BE2C (cell line): ENCODE measurements at regions not wholly inside any gene's neighbourhood (a gene's known extent, or its start where the extent isn't known, plus 50 kb on each side); places are given as distances from the start of the nearest gene placed in this dataset.

ENCODE experiments used
- DNase-seq: peaks from one replicate; pipeline ENCODE4 v3.0.0-alpha.2; 2020
- H3K27me3 ChIP-seq: fragments of 250-450 bp; sonication (Bioruptor Pico); 2 replicates; pipeline ENCODE4 v1.5.1; 2020; ENCODE audit warnings: mild to moderate bottlenecking
- H3K36me3 ChIP-seq: fragments of 250-450 bp; sonication (Bioruptor Pico); 2 replicates; pipeline ENCODE4 v1.5.1; 2020; ENCODE audit warnings: mild to moderate bottlenecking
- H3K4me1 ChIP-seq: fragments of 250-450 bp; sonication (Bioruptor Pico); 2 replicates; pipeline ENCODE4 v1.5.1; 2020
- H3K4me3 ChIP-seq: 2 replicates; pipeline ENCODE4 v1.5.1; 2011; ENCODE audit warnings: low read depth, low read length
- H3K9me3 ChIP-seq: fragments of 250-450 bp; sonication (Bioruptor Pico); 2 replicates; pipeline ENCODE4 v1.5.1; 2020
- TF ChIP-seq, protein P1 (sequence below): IDR thresholded peaks from 2 replicates; pipeline ENCODE4 v1.5.1; 2012; ENCODE audit warnings: mild to moderate bottlenecking, low read depth, low read length

DNA sequence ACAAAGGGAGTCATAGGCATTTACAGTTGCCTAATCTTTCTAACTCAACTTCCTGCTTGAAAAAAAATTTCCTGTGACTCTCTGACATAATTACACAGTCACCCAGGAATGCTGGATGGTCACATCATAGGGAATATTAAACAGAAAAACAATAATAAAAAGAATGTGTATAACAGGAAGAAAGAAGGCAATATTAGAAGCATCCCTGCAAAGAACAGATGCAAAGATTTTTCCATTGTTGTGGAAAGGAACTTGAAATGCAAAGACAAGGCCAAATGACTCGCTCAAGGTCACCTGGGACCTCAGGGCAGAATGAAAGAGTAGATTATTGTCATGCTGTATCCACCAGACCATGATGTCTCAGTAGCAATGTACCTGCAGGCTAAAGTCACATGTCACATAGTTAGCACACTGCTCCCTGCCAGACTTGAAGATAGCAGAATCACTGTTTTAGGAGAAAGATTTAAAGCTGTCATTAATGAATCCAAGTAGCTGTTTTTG, 184.3 kb downstream of the CYYR1 start:
- Histone ChIP-seq H3K4me1 (peaks cover 18% of the 10 kb centered on the region), H3K27me3 (no peaks in the 10 kb centered on the region), H3K36me3 (no peaks in the 10 kb centered on the region), H3K4me3 (no peak overlapping the region), H3K9me3 (no peaks in the 10 kb centered on the region)
- DNase-seq, result peak; percentile 44
- TF ChIP-seq, protein P1, sequence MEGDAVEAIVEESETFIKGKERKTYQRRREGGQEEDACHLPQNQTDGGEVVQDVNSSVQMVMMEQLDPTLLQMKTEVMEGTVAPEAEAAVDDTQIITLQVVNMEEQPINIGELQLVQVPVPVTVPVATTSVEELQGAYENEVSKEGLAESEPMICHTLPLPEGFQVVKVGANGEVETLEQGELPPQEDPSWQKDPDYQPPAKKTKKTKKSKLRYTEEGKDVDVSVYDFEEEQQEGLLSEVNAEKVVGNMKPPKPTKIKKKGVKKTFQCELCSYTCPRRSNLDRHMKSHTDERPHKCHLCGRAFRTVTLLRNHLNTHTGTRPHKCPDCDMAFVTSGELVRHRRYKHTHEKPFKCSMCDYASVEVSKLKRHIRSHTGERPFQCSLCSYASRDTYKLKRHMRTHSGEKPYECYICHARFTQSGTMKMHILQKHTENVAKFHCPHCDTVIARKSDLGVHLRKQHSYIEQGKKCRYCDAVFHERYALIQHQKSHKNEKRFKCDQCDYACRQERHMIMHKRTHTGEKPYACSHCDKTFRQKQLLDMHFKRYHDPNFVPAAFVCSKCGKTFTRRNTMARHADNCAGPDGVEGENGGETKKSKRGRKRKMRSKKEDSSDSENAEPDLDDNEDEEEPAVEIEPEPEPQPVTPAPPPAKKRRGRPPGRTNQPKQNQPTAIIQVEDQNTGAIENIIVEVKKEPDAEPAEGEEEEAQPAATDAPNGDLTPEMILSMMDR, result no peak

- no peaks in the 10 kb centered on the region for H3K36me3 ChIP-seq
- peaks cover 16% of the 10 kb centered on the region for H3K4me1 ChIP-seq
- no peaks in the 10 kb centered on the region for H3K9me3 ChIP-seq
- DNase-seq, result no peak
- no peak overlapping the region for H3K4me3 ChIP-seq
- no peaks in the 10 kb centered on the region for H3K27me3 ChIP-seq
- TF ChIP-seq, protein P1, result no peak
Measured at GRCh38 chr21:26385721-26386120, 187.4 kb downstream of the CYYR1 start.

DNA sequence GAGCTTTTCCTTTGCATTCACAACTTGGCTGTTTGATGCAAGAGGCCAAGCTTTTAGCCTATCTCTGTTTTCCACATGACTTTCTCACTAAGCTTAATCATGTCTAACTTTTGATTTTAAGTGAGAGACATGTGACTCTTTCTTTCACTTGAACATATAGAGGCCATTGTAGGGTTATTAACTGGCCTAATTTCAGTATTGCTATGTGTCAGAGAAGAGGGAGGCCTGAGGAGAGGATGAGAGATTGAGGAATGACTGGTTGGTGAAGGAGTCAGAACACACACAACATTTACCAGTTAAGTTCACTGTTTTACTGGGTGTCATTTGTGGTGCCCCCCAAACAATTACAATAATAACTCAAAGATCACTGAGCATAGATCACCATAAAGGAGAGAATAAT, 193.5 kb downstream of the CYYR1 start:
- no peaks in the 10 kb centered on the region for H3K27me3 ChIP-seq
- no peaks in the 10 kb centered on the region for H3K9me3 ChIP-seq
- no peak overlapping the region for H3K4me3 ChIP-seq
- no peaks in the 10 kb centered on the region for H3K36me3 ChIP-seq
- no peak for DNase-seq
- peaks cover 23% of the 10 kb centered on the region for H3K4me1 ChIP-seq
- TF ChIP-seq, protein P1, result no peak

DNA sequence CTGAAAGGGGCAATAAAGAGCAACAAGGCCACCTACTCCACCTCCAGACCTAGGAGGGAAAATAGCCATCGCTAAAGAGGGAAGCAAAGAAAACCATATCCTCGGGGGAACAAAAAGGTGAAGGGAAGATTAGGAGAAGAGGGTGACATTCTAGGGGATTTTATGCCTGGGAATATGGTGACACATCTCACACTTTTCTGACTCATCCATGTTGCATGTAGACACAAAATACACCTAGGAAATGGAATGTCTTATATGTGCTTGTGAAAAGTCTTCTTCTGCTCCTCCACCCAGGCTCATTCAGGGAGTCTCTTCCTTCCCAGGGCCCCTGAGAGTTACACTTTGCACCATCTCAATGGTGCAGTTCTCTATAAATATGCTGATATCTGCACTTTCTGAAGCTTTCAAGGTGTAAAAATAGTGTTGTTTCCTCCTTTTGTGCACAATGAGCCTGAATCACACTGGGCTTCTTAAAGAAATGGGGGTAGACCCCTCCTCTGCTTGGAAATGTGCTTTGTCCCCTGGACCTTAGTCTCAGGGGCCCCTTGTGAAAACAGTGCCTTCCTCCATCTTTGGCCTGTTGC, 195.9 kb downstream of the CYYR1 start:
- TF ChIP-seq, protein P1, result no peak
- Histone ChIP-seq H3K4me1 (peaks cover 23% of the 10 kb centered on the region), H3K36me3 (no peaks in the 10 kb centered on the region), H3K27me3 (no peaks in the 10 kb centered on the region), H3K9me3 (no peaks in the 10 kb centered on the region), H3K4me3 (no peak overlapping the region)
- no peak for DNase-seq

GRCh38 chr21:26374817-26375216, 198.3 kb downstream of the CYYR1 start:
- TF ChIP-seq, protein P1, result no peak
- no peak overlapping the region for H3K4me3 ChIP-seq
- DNase-seq, result no peak
- no peaks in the 10 kb centered on the region for H3K9me3 ChIP-seq
- H3K4me1 ChIP-seq, result peaks cover 12% of the 10 kb centered on the region
- no peaks in the 10 kb centered on the region for H3K36me3 ChIP-seq
- no peaks in the 10 kb centered on the region for H3K27me3 ChIP-seq

DNA sequence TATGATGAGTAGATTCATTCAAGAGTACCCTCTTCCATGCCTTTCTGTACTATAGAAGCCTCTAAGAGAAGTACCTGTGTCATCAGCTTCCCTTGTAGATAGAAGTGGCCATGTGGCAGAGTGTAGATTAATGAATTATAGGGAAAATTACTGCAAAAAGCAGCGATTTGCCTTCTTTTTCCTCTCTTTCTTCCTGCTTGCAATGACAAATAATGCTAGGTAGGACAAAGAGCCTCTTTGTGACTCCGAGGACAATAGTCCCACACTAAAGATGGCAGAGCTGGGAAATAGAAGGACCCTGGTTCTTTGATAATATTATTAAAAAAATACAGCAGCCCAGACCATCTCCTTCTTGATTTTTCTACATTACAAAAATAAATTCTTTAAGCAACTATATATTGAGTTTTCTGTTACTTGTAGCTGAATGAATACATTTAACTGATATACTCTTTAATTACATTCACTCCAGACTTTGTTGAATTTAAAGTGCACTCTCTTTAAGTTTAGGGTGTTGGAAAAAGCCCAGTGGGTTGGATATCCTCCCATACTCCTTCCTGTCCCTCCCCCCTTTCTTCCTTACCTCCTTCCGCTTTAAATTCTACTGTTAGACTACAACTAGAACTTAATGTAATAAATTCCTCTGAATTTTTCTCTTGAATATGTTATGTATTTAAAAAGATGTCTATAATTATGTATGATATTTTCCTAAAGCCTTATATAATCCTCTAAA, 198.2 kb upstream of the APP start:
- H3K36me3 ChIP-seq, result no peaks in the 10 kb centered on the region
- no peak overlapping the region for H3K4me3 ChIP-seq
- H3K9me3 ChIP-seq, result no peaks in the 10 kb centered on the region
- TF ChIP-seq, protein P1, result no peak
- no peaks in the 10 kb centered on the region for H3K27me3 ChIP-seq
- DNase-seq, result no peak
- no peaks in the 10 kb centered on the region for H3K4me1 ChIP-seq
